WTC11 (cell line): ENCODE measurements at regions not wholly inside any gene's neighbourhood (a gene's known extent, or its start where the extent isn't known, plus 50 kb on each side); places are given as distances from the start of the nearest gene placed in this dataset.

ENCODE experiments used
- ATAC-seq: fragments of 200-7000 bp; cut with Tn5 transposase; 2 replicates; pipeline ENCODE4 v1.10.0; 2021; ENCODE audit warnings: mild to moderate bottlenecking, moderate library complexity
- CTCF ChIA-PET: fragments of 300-600 bp; sonication (Branson Sonifier 250); formaldehyde crosslinking; loops from one replicate; lab custom pipeline; 2021; ENCODE audit warnings: antibody characterized with exemption; lab: Charles Lee
- POLR2A ChIA-PET: fragments of 350-600 bp; sonication (Branson Sonifier 250); formaldehyde crosslinking; loops from one replicate; lab custom pipeline; 2021; ENCODE audit warnings: antibody characterized with exemption; lab: Charles Lee
- DNase-seq: peaks from one replicate; pipeline ENCODE4 v3.0.0; 2021; ENCODE audit warnings: low spot score
- H3K27ac Mint-ChIP-seq: 2 replicates; pipeline ENCODE4 v1.8.0; 2021; ENCODE audit warnings: mixed read lengths
- H3K27me3 Mint-ChIP-seq: 2 replicates; pipeline ENCODE4 v1.8.0; 2021; ENCODE audit warnings: low read depth, mild to moderate bottlenecking, moderate library complexity, mixed read lengths
- H3K36me3 Mint-ChIP-seq: 2 replicates; pipeline ENCODE4 v1.8.0; 2021; ENCODE audit warnings: mixed read lengths
- H3K4me1 Mint-ChIP-seq: 2 replicates; pipeline ENCODE4 v1.8.0; 2022; ENCODE audit warnings: mixed read lengths
- H3K4me3 Mint-ChIP-seq: 2 replicates; pipeline ENCODE4 v1.8.0; 2021; ENCODE audit warnings: mild to moderate bottlenecking, moderate library complexity, mixed read lengths
- H3K9me3 Mint-ChIP-seq: 2 replicates; pipeline ENCODE4 v1.8.0; 2021; ENCODE audit warnings: mixed read lengths
- CREB1 ChIP-seq: sonication (generic); formaldehyde crosslinking; IDR thresholded peaks from 2 replicates; pipeline ENCODE4 v1.8.0; 2023; ENCODE audit warnings: mild to moderate bottlenecking, missing genetic modification reagents
- ETV6 ChIP-seq: sonication (generic); formaldehyde crosslinking; IDR thresholded peaks from 2 replicates; pipeline ENCODE4 v1.8.1; 2022; ENCODE audit warnings: mild to moderate bottlenecking, missing genetic modification reagents
- FOXK1 ChIP-seq: sonication (generic); formaldehyde crosslinking; IDR thresholded peaks from 2 replicates; pipeline ENCODE4 v1.8.0; 2022; ENCODE audit warnings: mild to moderate bottlenecking, moderate library complexity, missing genetic modification reagents
- FOXP1 ChIP-seq: sonication (generic); formaldehyde crosslinking; IDR thresholded peaks from 2 replicates; pipeline ENCODE4 v1.8.0; 2022; ENCODE audit warnings: missing genetic modification reagents, mild to moderate bottlenecking, moderate library complexity, borderline replicate concordance
- FOXP4 ChIP-seq: sonication (generic); formaldehyde crosslinking; IDR thresholded peaks from 2 replicates; pipeline ENCODE4 v1.8.0; 2022; ENCODE audit warnings: mild to moderate bottlenecking, missing genetic modification reagents
- IRF1 ChIP-seq: sonication (generic); formaldehyde crosslinking; IDR thresholded peaks from 2 replicates; pipeline ENCODE4 v1.8.0; 2023; ENCODE audit warnings: missing genetic modification reagents
- KAT7 ChIP-seq: sonication (generic); formaldehyde crosslinking; IDR thresholded peaks from 2 replicates; pipeline ENCODE4 v1.8.1; 2023; ENCODE audit warnings: missing genetic modification reagents, mild to moderate bottlenecking, borderline replicate concordance
- NR2C2 ChIP-seq: sonication (generic); formaldehyde crosslinking; IDR thresholded peaks from 2 replicates; pipeline ENCODE4 v1.8.0; 2022; ENCODE audit warnings: mild to moderate bottlenecking, missing genetic modification reagents
- NR3C1 ChIP-seq: sonication (generic); formaldehyde crosslinking; conservative IDR thresholded peaks from 2 replicates; pipeline ENCODE4 v1.8.1; 2023; ENCODE audit warnings: low read depth, mild to moderate bottlenecking, missing genetic modification reagents
- PRRX2 ChIP-seq: fragments of 250-450 bp; sonication (Bioruptor Pico); IDR thresholded peaks from 2 replicates; pipeline ENCODE4 v1.8.0; 2021; ENCODE audit warnings: mild to moderate bottlenecking
- SMAD3 ChIP-seq: sonication (generic); formaldehyde crosslinking; IDR thresholded peaks from 2 replicates; pipeline ENCODE4 v1.8.0; 2022; ENCODE audit warnings: missing genetic modification reagents, mild to moderate bottlenecking, borderline replicate concordance
- TCF7 ChIP-seq: sonication (generic); formaldehyde crosslinking; IDR thresholded peaks from 2 replicates; pipeline ENCODE4 v1.8.0; 2022; ENCODE audit warnings: mild to moderate bottlenecking, low read depth, missing genetic modification reagents, moderate library complexity
- USF2 ChIP-seq: sonication (generic); formaldehyde crosslinking; IDR thresholded peaks from 2 replicates; pipeline ENCODE4 v1.8.1; 2023; ENCODE audit warnings: mild to moderate bottlenecking, missing genetic modification reagents, moderate library complexity
- ZBTB43 ChIP-seq: sonication (generic); formaldehyde crosslinking; IDR thresholded peaks from 2 replicates; pipeline ENCODE4 v1.8.1; 2023; ENCODE audit warnings: mild to moderate bottlenecking, missing genetic modification reagents
- ZMAT4 ChIP-seq: fragments of 250-450 bp; sonication (Bioruptor Pico); IDR thresholded peaks from 2 replicates; pipeline ENCODE4 v1.9.0; 2021; ENCODE audit warnings: mild to moderate bottlenecking
- ZNF232 ChIP-seq: sonication (generic); formaldehyde crosslinking; IDR thresholded peaks from 2 replicates; pipeline ENCODE4 v1.8.0; 2022; ENCODE audit warnings: mild to moderate bottlenecking, missing genetic modification reagents
- ZNF532 ChIP-seq: fragments of 250-450 bp; sonication (Bioruptor Pico); IDR thresholded peaks from 2 replicates; pipeline ENCODE4 v1.9.0; 2021; ENCODE audit warnings: mild to moderate bottlenecking, borderline replicate concordance

GRCh38 chr5:176743136-176743861 lies 67.1 kb upstream of the UNC5A start (continued):
- TF ChIP-seq NR3C1 (CRISPR knock-in tag), result no peak
- TF ChIP-seq ZMAT4 (CRISPR knock-in tag), result no peak
- TF ChIP-seq ETV6, result no peak
- TF ChIP-seq USF2, result no peak
- no peak for TF ChIP-seq KAT7 (CRISPR knock-in tag)
- TF ChIP-seq PRRX2 (CRISPR knock-in tag), result no peak
- TF ChIP-seq SMAD3, result no peak
- no peak for TF ChIP-seq ZNF532
- TF ChIP-seq, all 79 proteins: peak for 3

- no peak for DNase-seq
- no peak overlapping the region for H3K27ac Mint-ChIP-seq
- TF ChIP-seq FOXP4 (CRISPR knock-in tag) (no peak), ZNF532 (no peak), ZNF232 (CRISPR knock-in tag) (0 out of 2 replicates have a peak, but pooled peaks have one; percentile 43), CREB1 (CRISPR knock-in tag) (no peak), FOXK1 (CRISPR knock-in tag) (0 out of 2 replicates have a peak, but pooled peaks have one; percentile 30), FOXP1 (CRISPR knock-in tag) (no peak), TCF7 (no peak), NR2C2 (CRISPR knock-in tag) (no peak), ZBTB43 (CRISPR knock-in tag) (peak; percentile 93; the same call in 1 of the 2 replicates), IRF1 (CRISPR knock-in tag) (0 out of 2 replicates have a peak, but pooled peaks have one; percentile 33)
- TF ChIP-seq, all 79 proteins: peak for 4
- no peak for ATAC-seq
- Mint-ChIP-seq H3K27me3 (peaks cover 41% of the 10 kb centered on the region), H3K36me3 (no peaks in the 10 kb centered on the region), H3K4me3 (peak overlapping the region; percentile 70), H3K4me1 (peaks cover 67% of the 10 kb centered on the region), H3K9me3 (no peaks in the 10 kb centered on the region)
- CTCF ChIA-PET, result interaction anchor here (0.6 to 8.1 kb wide), 28 partner anchors 8 to 328 kb away, joined by 3 to 106 read pairs (median 6); partner anchors contain the start of gene TSPAN17
- POLR2A ChIA-PET, result interaction anchor here (0.7 kb wide), 1 partner anchor 42 kb away, joined by 3 read pairs; no protein-coding TSS in a partner anchor
These were observed 66.3 kb upstream of the UNC5A start for GRCh38 chr5:176743868-176744583.
